A673 (cell line): ENCODE measurements at regions not wholly inside any gene's neighbourhood (a gene's known extent, or its start where the extent isn't known, plus 50 kb on each side); places are given as distances from the start of the nearest gene placed in this dataset.

Experiments used
- BruUV-seq: library from RNA; stranded (reverse); fragments of 400-500 nt; replicated peaks from 2 replicates; lab custom pipeline; 2021; lab: Mats Ljungman, UMichigan
- CTCF ChIA-PET: fragments of 300-600 bp; sonication (Branson Sonifier 250); formaldehyde crosslinking; loops from one replicate; lab custom pipeline; 2022; ENCODE audit warnings: antibody characterized with exemption; lab: Charles Lee
- POLR2A ChIA-PET: fragments of 300-600 bp; sonication (Branson Sonifier 250); formaldehyde crosslinking; loops from one replicate; lab custom pipeline; 2022; ENCODE audit warnings: antibody characterized with exemption; ENCODE audit not compliant: low non-redundant PET; lab: Charles Lee
- DNase-seq: peaks from one replicate; pipeline ENCODE4 v3.0.0-alpha.2; 2015; ENCODE audit warnings: low spot score
- H3K27ac ChIP-seq: fragments of 200-600 bp; sonication (generic); 2 replicates; pipeline ENCODE4 v1.5.1; 2016; ENCODE audit warnings: mixed run types, low read depth, mild to moderate bottlenecking, mixed read lengths, antibody characterized with exemption, low read length; ENCODE audit not compliant: poor library complexity, severe bottlenecking
- H3K27me3 ChIP-seq: fragments of 200-600 bp; sonication (generic); replicated peaks from 2 replicates; pipeline ENCODE4 v1.6.1; 2017; ENCODE audit warnings: mixed run types, low read depth, mild to moderate bottlenecking, mixed read lengths, antibody characterized with exemption, low read length; ENCODE audit not compliant: insufficient read depth, poor library complexity
- H3K36me3 ChIP-seq: fragments of 200-600 bp; sonication (generic); 2 replicates; pipeline ENCODE4 v1.6.1; 2016; ENCODE audit warnings: mixed run types, mild to moderate bottlenecking, mixed read lengths, antibody characterized with exemption, low read length; ENCODE audit not compliant: insufficient read depth, poor library complexity, severe bottlenecking
- H3K4me1 ChIP-seq: fragments of 200-600 bp; sonication (generic); 2 replicates; pipeline ENCODE4 v1.6.1; 2017; ENCODE audit warnings: mixed run types, mild to moderate bottlenecking, mixed read lengths, antibody characterized with exemption, low read length; ENCODE audit not compliant: insufficient read depth, poor library complexity, severe bottlenecking
- H3K4me3 ChIP-seq: fragments of 200-600 bp; sonication (generic); 2 replicates; pipeline ENCODE4 v1.5.1; 2016; ENCODE audit warnings: low read depth, mixed run types, mild to moderate bottlenecking, mixed read lengths, low read length; ENCODE audit not compliant: poor library complexity, severe bottlenecking
- H3K9me3 ChIP-seq: fragments of 200-600 bp; sonication (generic); 2 replicates; pipeline ENCODE4 v1.6.1; 2016; ENCODE audit warnings: mixed run types, low read depth, mild to moderate bottlenecking, mixed read lengths, antibody characterized with exemption, low read length; ENCODE audit not compliant: poor library complexity, severe bottlenecking
- EZH2 ChIP-seq: fragments of 200-600 bp; sonication (generic); IDR thresholded peaks from 2 replicates; pipeline ENCODE4 v1.6.1; 2017; ENCODE audit warnings: borderline replicate concordance, low read depth, mild to moderate bottlenecking, mixed read lengths, antibody characterized with exemption, low read length; ENCODE audit not compliant: poor library complexity, severe bottlenecking
- intact Hi-C: fragments of 100-400 bp; cut with micrococcal nuclease; formaldehyde crosslinking; loops from one replicate; pipeline ENCODE4 v1.10.0; 2022; ENCODE audit not compliant: unreplicated experiment
- TF ChIP-seq, protein P1 (sequence below): fragments of 300-800, 200-600 bp; sonication (generic); conservative IDR thresholded peaks from 2 replicates; pipeline ENCODE4 v1.5.1; 2017; ENCODE audit warnings: low read depth, mild to moderate bottlenecking, antibody characterized with exemption, low read length, moderate library complexity, mixed read lengths

DNA sequence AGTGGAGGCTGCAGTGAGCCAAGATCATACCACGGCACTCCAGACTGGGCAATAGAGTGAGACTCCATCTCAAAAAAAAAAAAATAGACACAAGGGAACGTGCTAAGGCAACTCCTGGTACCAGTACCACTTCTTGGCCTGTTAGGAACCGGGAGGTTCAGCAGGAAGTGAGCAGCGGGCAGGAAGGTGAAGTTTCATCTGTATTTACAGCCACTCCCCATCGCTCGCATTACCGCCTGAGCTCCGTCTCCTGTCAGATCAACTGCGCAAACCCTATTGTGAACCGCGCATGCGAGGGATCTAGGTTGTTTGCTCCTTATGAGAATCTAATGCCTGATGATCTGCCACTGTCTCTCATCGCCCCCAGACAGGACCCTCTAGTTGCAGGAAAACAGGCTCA is 69.9 kb upstream of the FOXK1 start:
- CTCF ChIA-PET = interaction anchor here (0.6 to 1.0 kb wide), 2 partner anchors 8 to 19 kb away, joined by 3 to 4 read pairs; no protein-coding TSS in a partner anchor
- no peak for TF ChIP-seq EZH2
- TF ChIP-seq, protein P1, sequence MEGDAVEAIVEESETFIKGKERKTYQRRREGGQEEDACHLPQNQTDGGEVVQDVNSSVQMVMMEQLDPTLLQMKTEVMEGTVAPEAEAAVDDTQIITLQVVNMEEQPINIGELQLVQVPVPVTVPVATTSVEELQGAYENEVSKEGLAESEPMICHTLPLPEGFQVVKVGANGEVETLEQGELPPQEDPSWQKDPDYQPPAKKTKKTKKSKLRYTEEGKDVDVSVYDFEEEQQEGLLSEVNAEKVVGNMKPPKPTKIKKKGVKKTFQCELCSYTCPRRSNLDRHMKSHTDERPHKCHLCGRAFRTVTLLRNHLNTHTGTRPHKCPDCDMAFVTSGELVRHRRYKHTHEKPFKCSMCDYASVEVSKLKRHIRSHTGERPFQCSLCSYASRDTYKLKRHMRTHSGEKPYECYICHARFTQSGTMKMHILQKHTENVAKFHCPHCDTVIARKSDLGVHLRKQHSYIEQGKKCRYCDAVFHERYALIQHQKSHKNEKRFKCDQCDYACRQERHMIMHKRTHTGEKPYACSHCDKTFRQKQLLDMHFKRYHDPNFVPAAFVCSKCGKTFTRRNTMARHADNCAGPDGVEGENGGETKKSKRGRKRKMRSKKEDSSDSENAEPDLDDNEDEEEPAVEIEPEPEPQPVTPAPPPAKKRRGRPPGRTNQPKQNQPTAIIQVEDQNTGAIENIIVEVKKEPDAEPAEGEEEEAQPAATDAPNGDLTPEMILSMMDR = no peak
- no peaks in the 10 kb centered on the region for H3K36me3 ChIP-seq
- no peak for DNase-seq
- H3K9me3 ChIP-seq = no peaks in the 10 kb centered on the region
- no TSS peak for BruUV-seq
- intact Hi-C loops = loop anchor here (10.0 kb wide), 1 partner anchor 473 kb away; no protein-coding TSS in a partner anchor
- peaks cover 12% of the 10 kb centered on the region for H3K4me1 ChIP-seq
- no peak overlapping the region for H3K27ac ChIP-seq
- H3K27me3 ChIP-seq = no peaks in the 10 kb centered on the region
- H3K4me3 ChIP-seq = no peak overlapping the region
- POLR2A ChIA-PET = no interaction called here

DNA sequence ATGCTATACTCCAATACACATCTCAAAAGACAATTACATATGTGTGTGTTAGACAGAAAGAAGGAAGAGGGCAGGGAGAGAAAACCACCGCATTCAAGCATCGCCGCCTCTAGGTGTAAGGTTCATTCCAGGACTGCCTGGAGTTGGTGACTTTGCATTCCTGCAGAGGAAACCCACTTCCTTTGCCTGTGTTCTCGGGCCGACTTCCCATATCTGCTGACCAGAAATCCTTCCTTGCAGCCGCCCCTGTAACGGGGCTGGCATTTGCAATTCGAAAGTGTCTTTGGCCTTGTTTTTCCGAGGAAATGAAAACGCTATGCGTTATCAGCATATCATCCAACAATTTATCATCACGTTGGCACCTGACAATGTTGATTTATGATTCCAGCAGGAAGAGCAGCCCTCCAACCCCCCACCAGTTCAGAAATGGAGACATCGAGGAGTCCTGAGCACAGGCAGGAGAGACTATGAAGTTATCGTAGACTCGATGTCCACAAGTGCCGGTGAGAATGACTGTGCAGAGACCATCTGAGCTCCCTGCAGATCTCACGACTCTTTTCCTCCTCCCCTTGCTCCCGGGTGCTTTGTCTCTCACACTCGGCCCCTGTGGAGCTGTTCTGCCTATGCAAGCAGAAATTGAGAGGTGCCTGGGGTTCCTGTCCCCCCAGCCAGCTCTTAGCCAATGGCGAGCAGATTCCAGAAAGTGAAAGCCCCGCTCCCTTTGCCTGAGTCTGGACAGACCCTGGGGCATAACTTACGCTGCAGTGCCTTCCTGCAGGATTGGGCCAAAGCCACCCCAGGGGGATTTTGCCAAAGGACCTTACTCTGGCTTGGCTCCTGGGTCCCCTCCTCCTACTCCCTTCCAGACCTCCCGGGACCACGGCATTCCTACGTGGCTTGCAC is 68.9 kb upstream of the FOXK1 start:
- no peaks in the 10 kb centered on the region for H3K9me3 ChIP-seq
- CTCF ChIA-PET = no interaction called here
- H3K4me1 ChIP-seq = peaks cover 12% of the 10 kb centered on the region
- peak; percentile 43 for DNase-seq
- no peak for TF ChIP-seq EZH2
- TF ChIP-seq, protein P1 = no peak
- intact Hi-C loops = loop anchor here (10.0 kb wide), 1 partner anchor 472 kb away; no protein-coding TSS in a partner anchor
- POLR2A ChIA-PET = no interaction called here
- H3K27ac ChIP-seq = peak overlapping the region; percentile 35
- H3K4me3 ChIP-seq = peak overlapping the region; percentile 2
- no peaks in the 10 kb centered on the region for H3K27me3 ChIP-seq
- H3K36me3 ChIP-seq = no peaks in the 10 kb centered on the region
- BruUV-seq = no TSS peak

DNA sequence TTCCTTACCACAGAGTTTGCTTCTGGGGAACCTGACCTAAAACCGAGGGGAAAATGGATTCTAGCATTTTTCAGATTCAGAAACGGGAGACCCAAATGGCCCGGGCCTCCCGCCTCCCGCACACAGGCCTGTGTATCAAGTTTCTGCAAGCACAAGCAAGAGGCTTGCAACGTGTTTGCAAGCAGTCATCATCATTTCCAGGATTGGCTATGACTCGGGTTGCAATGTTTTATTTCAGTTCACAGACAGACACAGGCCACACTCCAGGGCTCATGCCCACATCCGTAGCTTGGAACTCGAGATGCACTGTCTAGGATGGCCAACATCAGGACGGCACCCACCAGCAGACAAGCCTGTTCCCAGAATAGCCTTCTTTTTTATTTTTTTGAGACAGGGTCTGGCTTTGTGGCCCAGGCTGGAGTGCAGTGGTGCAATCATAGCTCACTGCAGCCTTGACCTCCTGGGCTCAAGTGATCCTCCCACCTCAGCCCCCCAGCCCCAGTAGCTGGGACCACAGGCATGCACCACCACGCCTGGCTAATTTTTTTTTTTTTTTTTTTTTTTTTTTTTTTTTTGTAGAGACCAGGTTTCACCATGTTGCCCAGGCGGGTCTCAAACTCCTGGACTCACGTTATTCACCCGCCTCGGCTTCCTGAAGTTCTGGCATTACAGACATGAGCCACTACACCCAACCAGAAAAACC is 68.1 kb upstream of the FOXK1 start:
- H3K27me3 ChIP-seq = no peaks in the 10 kb centered on the region
- peaks cover 12% of the 10 kb centered on the region for H3K4me1 ChIP-seq
- intact Hi-C loops = loop anchor here (10.0 kb wide), 1 partner anchor 471 kb away; no protein-coding TSS in a partner anchor
- no peaks in the 10 kb centered on the region for H3K36me3 ChIP-seq
- no peaks in the 10 kb centered on the region for H3K9me3 ChIP-seq
- BruUV-seq = no TSS peak
- ChIA-PET POLR2A (no interaction called here), CTCF (no interaction called here)
- H3K27ac ChIP-seq = peak overlapping the region; percentile 35
- TF ChIP-seq, protein P1 = no peak
- TF ChIP-seq EZH2 = no peak
- DNase-seq = no peak
- H3K4me3 ChIP-seq = peak overlapping the region; percentile 2
